BLaER1 treated with 17β-estradiol and CSF1 and Interleukin-3, amounts not matched to agents 10 nM and 100 nM (cell line): ENCODE measurements at regions not wholly inside any gene's neighbourhood (a gene's known extent, or its start where the extent isn't known, plus 50 kb on each side); places are given as distances from the start of the nearest gene placed in this dataset.

Experiments
- H3K27ac ChIP-seq, 11 experiments: shearing (Covaris generic); formaldehyde crosslinking; 2 replicates each; pipeline ENCODE4 v1.8.1; 2022
- H3K27me3 ChIP-seq, 11 experiments: shearing (Covaris generic); formaldehyde crosslinking; 2 replicates each; pipeline ENCODE4 v1.8.1; 2022
- H3K36me3 ChIP-seq, 11 experiments: shearing (Covaris generic); formaldehyde crosslinking; 2 replicates each; pipeline ENCODE4 v1.8.1; 2022
- H3K4me1 ChIP-seq, 10 experiments: shearing (Covaris generic); formaldehyde crosslinking; 2 replicates each; pipeline ENCODE4 v1.8.1; 2022
- H3K4me2 ChIP-seq, 11 experiments: shearing (Covaris generic); formaldehyde crosslinking; 2 replicates each; pipeline ENCODE4 v1.8.1; 2022
- H3K4me3 ChIP-seq, 10 experiments: shearing (Covaris generic); formaldehyde crosslinking; 2 replicates each; pipeline ENCODE4 v1.8.1; 2022
- H3K9ac ChIP-seq, 11 experiments: shearing (Covaris generic); formaldehyde crosslinking; 2 replicates each; pipeline ENCODE4 v1.8.1; 2022
- H3K9me3 ChIP-seq, 11 experiments: shearing (Covaris generic); formaldehyde crosslinking; replicated peaks in 1 of 11; 2 replicates each; pipeline ENCODE4 v1.8.1; 2022
- H4K20me1 ChIP-seq, 11 experiments: shearing (Covaris generic); formaldehyde crosslinking; 2 replicates each; pipeline ENCODE4 v1.8.1; 2022
- Cebpa-rat ChIP-seq, 11 experiments: shearing (Covaris generic); IDR thresholded peaks; 2 replicates each; pipeline ENCODE4 v1.8.1; 2022

DNA sequence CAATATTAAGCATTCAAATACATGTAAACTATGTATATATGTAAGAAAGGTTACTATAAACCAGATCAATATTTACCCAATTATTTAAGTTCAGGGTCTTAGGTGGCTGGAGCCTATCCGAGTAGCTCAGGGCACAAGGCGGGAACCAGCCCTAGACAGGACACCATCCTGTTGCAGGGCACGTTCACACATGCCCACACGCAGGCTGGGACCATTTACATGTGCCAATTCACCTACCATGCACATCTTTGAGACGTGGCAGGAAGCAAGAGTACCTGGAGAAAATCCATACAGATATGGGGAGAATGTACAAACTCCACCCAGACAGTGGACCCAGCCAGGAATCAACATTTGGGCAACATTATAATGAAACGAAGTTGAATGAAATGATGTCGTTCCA, 263.0 kb upstream of the E2F7 start:
- no peaks in the 10 kb centered on the region for H4K20me1 ChIP-seq
- H3K4me2 ChIP-seq: no peak overlapping the region
- TF ChIP-seq Cebpa-rat (IDR thresholded peaks at IDR 0.05): no peak
- H3K4me1 ChIP-seq: peaks cover 0 to 16% (median 7%) of the 10 kb centered on the region in 10 experiments; a peak in 13 of 20 replicates
- H3K4me3 ChIP-seq: no peak overlapping the region
- H3K9ac ChIP-seq: no peak overlapping the region
- H3K36me3 ChIP-seq: no peaks in the 10 kb centered on the region
- peaks cover 19 to 30% (median 27%) of the 10 kb centered on the region in 11 experiments for H3K27me3 ChIP-seq
- no peaks in the 10 kb centered on the region for H3K9me3 ChIP-seq
- no peak overlapping the region for H3K27ac ChIP-seq

DNA sequence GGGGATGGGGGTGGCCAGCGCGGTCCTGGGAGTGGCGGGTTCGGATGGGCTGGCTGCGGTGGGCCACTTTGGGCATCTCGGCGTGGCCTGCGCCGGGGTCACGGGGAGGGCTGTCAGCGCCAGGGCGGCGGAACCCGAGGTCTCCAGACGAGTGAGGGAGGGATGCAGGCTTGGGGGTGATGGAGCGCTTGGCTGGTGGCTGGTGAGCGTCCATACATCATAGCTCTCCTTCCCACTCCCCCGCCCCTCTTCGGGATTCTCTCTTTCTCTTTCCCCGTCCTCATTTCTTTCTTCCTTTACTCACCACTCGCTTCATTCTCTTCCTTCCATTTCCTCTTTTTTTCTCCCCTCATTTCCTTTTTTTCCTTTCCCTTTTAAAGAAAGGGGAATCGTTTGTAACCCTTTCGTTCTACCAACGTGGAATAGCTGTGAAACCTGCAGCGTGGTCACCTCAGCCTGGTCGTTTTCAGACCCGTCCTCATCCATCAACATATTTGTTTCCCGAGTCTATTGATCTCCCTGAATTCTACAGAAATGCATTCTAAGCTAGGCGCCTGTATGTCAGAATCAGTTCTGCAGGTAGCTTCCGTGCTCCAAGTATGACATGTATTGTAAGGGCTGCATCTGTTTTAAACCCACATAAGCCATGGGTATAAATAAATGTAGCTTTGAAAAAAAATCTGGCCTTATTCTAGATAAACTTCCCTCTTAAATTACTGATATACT, 260.3 kb upstream of the E2F7 start:
- Histone ChIP-seq H3K36me3 (no peaks in the 10 kb centered on the region), H3K4me3 (peak overlapping the region in 4 of 10 experiments; percentile 62 to 75 (median 67); a peak in 6 of 20 replicates), H3K4me2 (peak overlapping the region in 10 of 11 experiments; percentile 74 to 97 (median 96); a peak in 20 of 22 replicates)

DNA sequence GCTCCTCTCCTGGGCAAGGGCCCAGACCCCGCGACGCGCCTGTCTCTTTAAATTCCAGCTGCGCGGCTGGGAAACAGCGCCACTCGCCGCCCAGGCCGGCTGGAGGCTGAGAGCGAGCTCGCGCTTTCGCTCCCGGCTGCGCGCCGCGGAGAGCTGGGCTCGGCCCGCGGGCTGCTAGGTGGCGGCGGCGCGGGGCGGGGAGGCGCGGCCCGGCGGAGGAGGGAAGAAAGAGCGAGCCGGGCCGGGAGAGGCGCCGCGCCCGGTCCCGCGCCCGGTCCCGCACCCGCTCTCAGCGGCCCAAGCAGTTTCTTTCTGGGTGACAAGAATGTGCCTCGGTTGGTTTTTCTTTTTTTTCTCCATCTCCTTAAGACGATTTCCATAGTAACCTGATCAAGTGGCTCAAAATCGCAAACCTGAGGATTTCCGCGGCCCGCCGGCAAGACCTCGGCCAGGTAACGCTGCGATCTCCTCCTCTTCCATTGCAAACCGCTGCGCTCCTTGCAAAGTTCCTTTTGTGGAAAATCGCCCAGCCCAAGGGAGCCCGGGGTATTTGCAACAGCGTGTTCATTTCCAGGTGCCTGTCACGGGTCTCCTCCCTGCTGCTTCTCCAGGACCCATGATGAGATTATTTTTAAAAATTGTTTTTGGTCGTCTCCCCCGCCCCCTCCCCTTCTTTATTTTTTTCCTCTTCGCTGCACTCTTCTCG, 259.5 kb upstream of the E2F7 start:
- TF ChIP-seq Cebpa-rat (IDR thresholded peaks at IDR 0.05): no peak
- Histone ChIP-seq H3K9me3 (no peaks in the 10 kb centered on the region), H4K20me1 (no peaks in the 10 kb centered on the region), H3K36me3 (no peaks in the 10 kb centered on the region), H3K27ac (no peak overlapping the region), H3K4me3 (peak overlapping the region; percentile 52 to 75 (median 66)), H3K4me2 (peak overlapping the region; percentile 74 to 97 (median 95)), H3K4me1 (peaks cover 0 to 16% (median 7%) of the 10 kb centered on the region in 10 experiments; a peak in 13 of 20 replicates), H3K27me3 (peaks cover 19 to 30% (median 27%) of the 10 kb centered on the region in 11 experiments), H3K9ac (peak overlapping the region; percentile 9 to 67 (median 64); a peak in 20 of 22 replicates)

More for the DNA sequence above, 260.3 kb upstream of the E2F7 start:
- Histone ChIP-seq H3K27me3 (peaks cover 19 to 30% (median 27%) of the 10 kb centered on the region in 11 experiments), H3K9me3 (no peaks in the 10 kb centered on the region), H3K4me1 (peaks cover 0 to 16% (median 7%) of the 10 kb centered on the region in 10 experiments; a peak in 13 of 20 replicates), H3K9ac (no peak overlapping the region; a peak in 1 of 22 replicates), H3K27ac (no peak overlapping the region), H4K20me1 (no peaks in the 10 kb centered on the region)
- no peak for TF ChIP-seq Cebpa-rat (IDR thresholded peaks at IDR 0.05)

DNA sequence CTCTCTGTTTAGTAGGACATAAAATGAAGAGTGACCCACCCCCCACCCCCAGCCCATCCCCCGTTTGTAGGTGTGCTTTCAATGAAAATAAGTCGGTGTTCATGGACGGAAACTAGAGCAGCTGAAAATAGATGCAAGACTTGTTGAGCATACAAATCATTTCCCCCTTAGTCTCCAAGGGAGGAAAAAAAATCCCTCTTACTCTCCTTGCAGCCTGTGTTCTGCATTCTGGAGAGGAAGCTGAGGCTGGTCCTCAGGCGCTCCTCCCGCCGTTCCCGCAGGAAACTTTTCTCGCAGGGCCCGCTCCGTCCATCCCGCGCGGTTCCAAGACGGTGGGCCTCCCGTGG, 259.0 kb upstream of the E2F7 start:
- TF ChIP-seq Cebpa-rat (IDR thresholded peaks at IDR 0.05): no peak
- no peaks in the 10 kb centered on the region for H4K20me1 ChIP-seq
- H3K27me3 ChIP-seq: peaks cover 19 to 30% (median 27%) of the 10 kb centered on the region in 11 experiments
- peaks cover 0 to 16% (median 7%) of the 10 kb centered on the region in 10 experiments; a peak in 13 of 20 replicates for H3K4me1 ChIP-seq
- peak overlapping the region; percentile 52 to 75 (median 66) for H3K4me3 ChIP-seq
- peak overlapping the region; percentile 9 to 67 (median 64); a peak in 19 of 22 replicates for H3K9ac ChIP-seq
- no peaks in the 10 kb centered on the region for H3K9me3 ChIP-seq
- no peak overlapping the region for H3K27ac ChIP-seq
- H3K36me3 ChIP-seq: no peaks in the 10 kb centered on the region
- H3K4me2 ChIP-seq: peak overlapping the region; percentile 74 to 97 (median 95)

DNA sequence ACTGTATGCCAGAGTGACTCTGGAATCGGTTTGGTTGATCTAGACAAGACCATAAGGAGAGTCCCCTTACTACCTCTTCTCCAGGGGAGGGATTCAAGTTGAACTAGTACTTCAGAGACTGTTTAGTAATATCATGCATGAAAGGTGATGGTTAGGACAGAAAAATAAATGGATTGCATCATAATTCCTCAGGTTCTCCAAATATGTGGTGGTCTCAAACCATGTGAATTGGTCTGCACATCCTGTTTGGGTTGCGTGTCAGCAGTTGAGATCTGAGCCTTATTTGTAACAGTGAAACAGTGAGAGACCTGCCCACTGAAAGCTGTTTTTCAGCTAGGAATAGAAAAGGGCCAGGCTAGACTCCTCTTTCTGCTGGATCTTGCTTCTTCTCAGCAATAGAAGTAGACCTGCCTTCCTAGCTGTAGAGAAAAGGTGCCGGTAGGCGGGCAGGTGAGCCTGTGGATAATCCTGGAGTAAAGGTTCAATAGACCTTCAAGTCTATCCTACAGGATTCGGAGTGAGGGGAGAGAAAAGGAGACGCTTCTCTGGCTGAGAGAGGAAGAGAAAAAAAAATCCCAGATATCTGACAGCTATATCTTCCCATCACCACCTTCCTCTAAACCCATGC, 258.5 kb upstream of the E2F7 start:
- no peak overlapping the region for H3K27ac ChIP-seq
- peak in 4 of 11 experiments; percentile 20 to 52 (median 34); a peak in 3 of 22 replicates for TF ChIP-seq Cebpa-rat (IDR thresholded peaks at IDR 0.05)
- H3K4me2 ChIP-seq: peak overlapping the region in 10 of 11 experiments; percentile 14 to 97 (median 64); a peak in 15 of 22 replicates
- H3K4me1 ChIP-seq: peaks cover 0 to 16% (median 7%) of the 10 kb centered on the region in 10 experiments; a peak in 13 of 20 replicates
- H4K20me1 ChIP-seq: no peaks in the 10 kb centered on the region
- H3K9me3 ChIP-seq: no peaks in the 10 kb centered on the region
- H3K9ac ChIP-seq: no peak overlapping the region
- H3K36me3 ChIP-seq: no peaks in the 10 kb centered on the region
- peaks cover 19 to 30% (median 27%) of the 10 kb centered on the region in 11 experiments for H3K27me3 ChIP-seq
- no peak overlapping the region for H3K4me3 ChIP-seq

DNA sequence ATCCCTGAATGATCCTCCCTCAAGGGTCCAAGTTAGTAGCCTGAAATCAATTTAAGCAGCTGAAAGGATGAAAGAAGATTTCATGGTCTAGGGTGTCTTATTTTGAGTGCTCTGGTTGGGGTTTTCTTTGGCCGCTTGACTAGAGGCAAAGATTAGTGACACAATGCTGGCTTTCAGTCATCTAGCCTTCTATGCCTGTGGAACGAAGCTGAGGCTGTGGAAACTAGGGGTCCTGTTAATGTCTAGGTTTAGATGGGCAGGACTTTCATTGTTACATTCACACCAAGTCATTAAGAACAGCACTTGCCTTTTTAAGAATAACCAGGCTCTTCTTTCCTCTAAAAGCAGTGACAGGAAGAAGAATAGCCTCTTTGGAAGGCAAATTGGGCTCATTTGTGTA, 253.8 kb upstream of the E2F7 start:
- no peak for TF ChIP-seq Cebpa-rat (IDR thresholded peaks at IDR 0.05)
- H3K4me3 ChIP-seq: no peak overlapping the region
- H3K4me2 ChIP-seq: no peak overlapping the region
- H3K27me3 ChIP-seq: peaks cover 0 to 4% (median 0%) of the 10 kb centered on the region in 11 experiments; a peak in 2 of 22 replicates
- H3K36me3 ChIP-seq: no peaks in the 10 kb centered on the region
- no peak overlapping the region for H3K27ac ChIP-seq
- H3K9ac ChIP-seq: no peak overlapping the region
- peaks cover 0 to 6% (median 4%) of the 10 kb centered on the region in 10 experiments; a peak in 10 of 20 replicates for H3K4me1 ChIP-seq
- H3K9me3 ChIP-seq: no peaks in the 10 kb centered on the region
- no peaks in the 10 kb centered on the region for H4K20me1 ChIP-seq

- Histone ChIP-seq H3K4me1 (no peaks in the 10 kb centered on the region), H3K4me3 (no peak overlapping the region), H3K9me3 (no peaks in the 10 kb centered on the region), H3K27ac (no peak overlapping the region), H3K27me3 (no peaks in the 10 kb centered on the region), H3K36me3 (no peaks in the 10 kb centered on the region), H4K20me1 (no peaks in the 10 kb centered on the region), H3K4me2 (no peak overlapping the region), H3K9ac (no peak overlapping the region)
- TF ChIP-seq Cebpa-rat (IDR thresholded peaks at IDR 0.05): no peak
Measured at GRCh38 chr12:77315407-77315806, 250.0 kb upstream of the E2F7 start.

DNA sequence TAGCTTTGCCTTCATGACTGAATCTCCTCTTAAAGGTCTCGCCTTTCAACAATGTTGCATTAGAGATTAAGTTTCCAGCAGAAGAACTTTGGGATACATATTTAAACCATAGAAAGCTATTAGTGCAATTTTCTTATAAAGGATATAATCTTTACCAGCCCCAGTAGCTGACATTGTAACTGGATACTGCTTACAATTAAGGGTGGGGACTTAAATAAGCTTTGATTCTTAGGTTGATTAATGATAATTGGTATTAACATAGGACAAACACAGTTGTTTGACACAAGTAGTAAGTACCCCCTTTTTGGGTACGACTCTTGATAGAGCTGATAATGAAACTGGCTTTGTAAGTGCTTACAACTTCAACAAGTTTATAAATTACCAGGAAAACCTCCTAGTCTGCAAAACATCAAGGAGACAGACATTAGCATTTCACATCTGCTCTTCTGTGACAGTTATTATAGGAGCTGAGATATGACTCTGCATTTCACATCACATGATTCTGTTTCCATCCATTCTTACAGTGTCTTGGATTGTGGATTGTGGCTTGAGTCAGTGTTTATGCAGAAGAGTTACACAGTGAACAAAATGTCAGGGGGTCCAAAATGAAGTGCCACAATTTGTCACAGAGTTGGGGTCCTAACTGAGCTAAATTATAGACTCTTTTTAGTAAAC, 249.1 kb upstream of the E2F7 start:
- H3K27me3 ChIP-seq: no peaks in the 10 kb centered on the region
- TF ChIP-seq Cebpa-rat (IDR thresholded peaks at IDR 0.05): no peak

More for the DNA sequence above, 249.1 kb upstream of the E2F7 start:
- Histone ChIP-seq H3K9me3 (no peaks in the 10 kb centered on the region), H3K9ac (no peak overlapping the region), H3K27ac (no peak overlapping the region), H3K36me3 (no peaks in the 10 kb centered on the region), H3K4me1 (no peaks in the 10 kb centered on the region), H3K4me3 (no peak overlapping the region), H4K20me1 (no peaks in the 10 kb centered on the region), H3K4me2 (no peak overlapping the region)
